ENCODE measurements at regions not wholly inside any gene's neighbourhood (a gene's known extent, or its start where the extent isn't known, plus 50 kb on each side); places are given as distances from the start of the nearest gene placed in this dataset.

DNA sequence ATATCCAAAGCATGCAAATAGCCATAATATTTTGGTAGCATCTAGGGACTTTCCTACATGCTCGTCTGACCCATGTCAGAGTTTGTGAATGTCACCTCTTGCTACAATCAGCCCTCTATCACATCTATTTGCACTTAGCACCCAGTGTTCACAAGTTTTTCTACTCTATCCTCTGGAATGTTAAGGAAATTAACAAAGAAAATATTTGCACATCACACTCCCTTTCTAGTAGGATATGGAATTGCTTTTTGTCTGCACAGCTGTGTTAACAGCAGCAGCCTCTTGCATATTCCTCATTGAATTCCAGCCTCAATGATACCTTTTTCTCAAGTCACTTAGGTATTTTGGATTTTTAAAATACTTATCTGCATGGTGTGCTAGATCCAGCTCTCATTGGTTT lies 403.1 kb upstream of the SEMA3C start:
- no peak for TF ChIP-seq POLR2A (IDR thresholded peaks at IDR 0.05)
- TF ChIP-seq, protein P1, sequence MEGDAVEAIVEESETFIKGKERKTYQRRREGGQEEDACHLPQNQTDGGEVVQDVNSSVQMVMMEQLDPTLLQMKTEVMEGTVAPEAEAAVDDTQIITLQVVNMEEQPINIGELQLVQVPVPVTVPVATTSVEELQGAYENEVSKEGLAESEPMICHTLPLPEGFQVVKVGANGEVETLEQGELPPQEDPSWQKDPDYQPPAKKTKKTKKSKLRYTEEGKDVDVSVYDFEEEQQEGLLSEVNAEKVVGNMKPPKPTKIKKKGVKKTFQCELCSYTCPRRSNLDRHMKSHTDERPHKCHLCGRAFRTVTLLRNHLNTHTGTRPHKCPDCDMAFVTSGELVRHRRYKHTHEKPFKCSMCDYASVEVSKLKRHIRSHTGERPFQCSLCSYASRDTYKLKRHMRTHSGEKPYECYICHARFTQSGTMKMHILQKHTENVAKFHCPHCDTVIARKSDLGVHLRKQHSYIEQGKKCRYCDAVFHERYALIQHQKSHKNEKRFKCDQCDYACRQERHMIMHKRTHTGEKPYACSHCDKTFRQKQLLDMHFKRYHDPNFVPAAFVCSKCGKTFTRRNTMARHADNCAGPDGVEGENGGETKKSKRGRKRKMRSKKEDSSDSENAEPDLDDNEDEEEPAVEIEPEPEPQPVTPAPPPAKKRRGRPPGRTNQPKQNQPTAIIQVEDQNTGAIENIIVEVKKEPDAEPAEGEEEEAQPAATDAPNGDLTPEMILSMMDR (IDR thresholded peaks at IDR 0.05), result no peak

Data from adrenal gland (tissue), 5 donors.